ENCODE measurements at regions not wholly inside any gene's neighbourhood (a gene's known extent, or its start where the extent isn't known, plus 50 kb on each side); places are given as distances from the start of the nearest gene placed in this dataset.

DNA sequence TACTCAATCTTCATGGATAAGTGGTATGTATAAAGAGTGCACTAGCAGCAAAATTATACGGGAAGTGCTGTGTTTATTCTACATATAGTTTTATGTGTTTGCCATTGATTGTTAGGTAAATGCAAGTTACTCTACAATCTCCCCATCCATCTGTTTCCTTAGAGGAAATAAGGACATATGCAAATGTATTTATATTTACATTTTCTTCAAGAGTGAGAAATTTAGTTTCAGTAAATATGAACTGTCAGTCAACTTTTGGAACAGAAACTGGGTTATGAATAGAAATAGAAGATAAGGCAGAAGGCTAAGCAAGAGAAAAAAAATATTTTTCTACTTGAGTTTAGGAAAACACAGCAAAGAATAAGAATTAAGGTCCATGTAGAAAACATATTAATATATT, 176.1 kb upstream of the KLHL1 start:
- Histone ChIP-seq H3K9ac (ENCODE audit: low read depth, low read length, poor library complexity, severe bottlenecking) (no peak overlapping the region), H3K27me3 (ENCODE audit: insufficient read depth, low read length, poor library complexity, severe bottlenecking) (no peaks in the 10 kb centered on the region), H2AFZ (ENCODE audit: low read length) (no peak overlapping the region), H3K4me1 (ENCODE audit: insufficient read depth, low read length, poor library complexity, severe bottlenecking) (no peaks in the 10 kb centered on the region), H3K9me3 (ENCODE audit: insufficient read depth, low read depth, low read length) (no peaks in the 10 kb centered on the region), H3K36me3 (ENCODE audit: insufficient read depth, low read length) (no peaks in the 10 kb centered on the region), H3K9me2 (replicated peaks; ENCODE audit: low read depth, low read length) (no peaks in the 10 kb centered on the region), H3K4me3 (ENCODE audit: low read length, poor library complexity, severe bottlenecking) (no peak overlapping the region), H4K20me1 (ENCODE audit: insufficient read depth, low read length, poor library complexity, severe bottlenecking) (no peaks in the 10 kb centered on the region), H3K4me2 (ENCODE audit: low read depth, low read length, poor library complexity, severe bottlenecking) (no peak overlapping the region), H3K79me2 (ENCODE audit: insufficient read depth, low read length) (no peaks in the 10 kb centered on the region), H3F3A (ENCODE audit: low read depth) (no peaks in the 10 kb centered on the region)
- TF ChIP-seq EZH2phosphoT487 (IDR thresholded peaks at IDR 0.05; ENCODE audit: borderline replicate concordance): no peak
- no peak for TF ChIP-seq CTCF (conservative IDR thresholded peaks at IDR 0.05; ENCODE audit: low read length)

GRCh38 chr13:70275841-70276240, 167.6 kb upstream of the KLHL1 start:
- Histone ChIP-seq H3K9me2 (replicated peaks; ENCODE audit: low read depth, low read length) (no peaks in the 10 kb centered on the region), H2AFZ (ENCODE audit: low read length) (no peak overlapping the region), H3K9me3 (ENCODE audit: insufficient read depth, low read depth, low read length) (no peaks in the 10 kb centered on the region), H4K20me1 (ENCODE audit: insufficient read depth, low read length, poor library complexity, severe bottlenecking) (no peaks in the 10 kb centered on the region), H3K27me3 (ENCODE audit: insufficient read depth, low read length, poor library complexity, severe bottlenecking) (peaks cover 3% of the 10 kb centered on the region), H3F3A (ENCODE audit: low read depth) (no peaks in the 10 kb centered on the region), H3K4me2 (ENCODE audit: low read depth, low read length, poor library complexity, severe bottlenecking) (no peak overlapping the region), H3K36me3 (ENCODE audit: insufficient read depth, low read length) (no peaks in the 10 kb centered on the region), H3K4me1 (ENCODE audit: insufficient read depth, low read length, poor library complexity, severe bottlenecking) (no peaks in the 10 kb centered on the region), H3K4me3 (ENCODE audit: low read length, poor library complexity, severe bottlenecking) (no peak overlapping the region), H3K79me2 (ENCODE audit: insufficient read depth, low read length) (no peaks in the 10 kb centered on the region), H3K9ac (ENCODE audit: low read depth, low read length, poor library complexity, severe bottlenecking) (no peak overlapping the region)
- TF ChIP-seq CTCF (conservative IDR thresholded peaks at IDR 0.05; ENCODE audit: low read length) (no peak), EZH2phosphoT487 (IDR thresholded peaks at IDR 0.05; ENCODE audit: borderline replicate concordance) (no peak)

- H3F3A ChIP-seq (ENCODE audit: low read depth): no peaks in the 10 kb centered on the region
- H3K9me3 ChIP-seq (ENCODE audit: insufficient read depth, low read depth, low read length): no peaks in the 10 kb centered on the region
- no peaks in the 10 kb centered on the region for H3K4me1 ChIP-seq (ENCODE audit: insufficient read depth, low read length, poor library complexity, severe bottlenecking)
- TF ChIP-seq EZH2phosphoT487 (IDR thresholded peaks at IDR 0.05; ENCODE audit: borderline replicate concordance): no peak
- no peak for TF ChIP-seq CTCF (conservative IDR thresholded peaks at IDR 0.05; ENCODE audit: low read length)
- H4K20me1 ChIP-seq (ENCODE audit: insufficient read depth, low read length, poor library complexity, severe bottlenecking): no peaks in the 10 kb centered on the region
- no peak overlapping the region for H2AFZ ChIP-seq (ENCODE audit: low read length)
- H3K4me2 ChIP-seq (ENCODE audit: low read depth, low read length, poor library complexity, severe bottlenecking): no peak overlapping the region
- no peak overlapping the region for H3K9ac ChIP-seq (ENCODE audit: low read depth, low read length, poor library complexity, severe bottlenecking)
- no peaks in the 10 kb centered on the region for H3K9me2 ChIP-seq (replicated peaks; ENCODE audit: low read depth, low read length)
- no peak overlapping the region for H3K4me3 ChIP-seq (ENCODE audit: low read length, poor library complexity, severe bottlenecking)
- H3K79me2 ChIP-seq (ENCODE audit: insufficient read depth, low read length): no peaks in the 10 kb centered on the region
- no peaks in the 10 kb centered on the region for H3K36me3 ChIP-seq (ENCODE audit: insufficient read depth, low read length)
- no peaks in the 10 kb centered on the region for H3K27me3 ChIP-seq (ENCODE audit: insufficient read depth, low read length, poor library complexity, severe bottlenecking)
Measured at GRCh38 chr13:70255406-70255991, 147.2 kb upstream of the KLHL1 start.

All from Loucy (cell line).